NCI-H510A treated with DMSO at 0.1 percent for 48 hours (cell line): ENCODE measurements at regions not wholly inside any gene's neighbourhood (a gene's known extent, or its start where the extent isn't known, plus 50 kb on each side); places are given as distances from the start of the nearest gene placed in this dataset.
"Not testable (repeated sequence)": the region's sequence is repeated elsewhere in the genome, so short reads cannot be mapped to it uniquely, and the experiment has no call there.

ENCODE experiments used
- DNase-seq: peaks from one replicate; lab custom pipeline; 2025; lab: John Stamatoyannopoulos, UW

- DNase-seq, result no peak
Measured at GRCh38 chr15:92825985-92826384, 74.1 kb upstream of the CHD2 start.

DNA sequence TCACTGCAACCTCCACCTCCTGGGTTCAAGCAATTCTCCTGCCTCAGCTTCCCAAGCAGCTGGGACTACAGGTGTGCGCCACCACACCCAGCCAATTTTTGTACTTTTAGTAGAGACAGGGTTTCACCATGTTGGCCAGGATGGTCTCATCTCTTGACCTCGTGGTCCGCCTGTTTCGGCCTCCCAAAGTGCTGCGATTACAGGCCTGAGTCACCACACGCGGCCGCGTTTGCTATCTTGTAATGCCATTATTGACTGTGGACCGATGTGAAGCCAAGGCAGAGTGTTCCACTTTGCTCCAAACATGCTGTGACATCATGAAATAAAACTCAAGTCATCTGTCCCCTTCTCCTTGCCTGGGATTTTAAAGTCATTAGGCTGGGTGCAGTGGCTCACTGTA is 72.1 kb upstream of the CHD2 start:
- not testable (repeated sequence) for DNase-seq

- DNase-seq, result no peak
Measured at GRCh38 chr15:92829875-92830274, 70.2 kb upstream of the CHD2 start.

DNA sequence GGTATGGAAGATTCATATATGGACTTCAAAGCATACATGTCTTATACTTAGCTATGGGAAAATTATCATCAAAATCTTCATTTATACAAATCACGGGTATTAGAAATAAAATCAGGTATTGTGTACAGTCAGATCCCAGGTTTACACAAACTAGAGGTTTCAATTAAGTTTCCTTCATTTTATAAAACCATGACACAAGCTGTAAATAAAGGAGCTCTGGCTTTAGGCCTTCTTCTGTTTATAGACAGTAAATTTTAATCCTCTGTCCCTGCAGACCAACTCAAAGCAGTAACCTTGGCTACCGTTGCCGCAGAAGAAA is 68.8 kb upstream of the CHD2 start:
- no peak for DNase-seq

DNA sequence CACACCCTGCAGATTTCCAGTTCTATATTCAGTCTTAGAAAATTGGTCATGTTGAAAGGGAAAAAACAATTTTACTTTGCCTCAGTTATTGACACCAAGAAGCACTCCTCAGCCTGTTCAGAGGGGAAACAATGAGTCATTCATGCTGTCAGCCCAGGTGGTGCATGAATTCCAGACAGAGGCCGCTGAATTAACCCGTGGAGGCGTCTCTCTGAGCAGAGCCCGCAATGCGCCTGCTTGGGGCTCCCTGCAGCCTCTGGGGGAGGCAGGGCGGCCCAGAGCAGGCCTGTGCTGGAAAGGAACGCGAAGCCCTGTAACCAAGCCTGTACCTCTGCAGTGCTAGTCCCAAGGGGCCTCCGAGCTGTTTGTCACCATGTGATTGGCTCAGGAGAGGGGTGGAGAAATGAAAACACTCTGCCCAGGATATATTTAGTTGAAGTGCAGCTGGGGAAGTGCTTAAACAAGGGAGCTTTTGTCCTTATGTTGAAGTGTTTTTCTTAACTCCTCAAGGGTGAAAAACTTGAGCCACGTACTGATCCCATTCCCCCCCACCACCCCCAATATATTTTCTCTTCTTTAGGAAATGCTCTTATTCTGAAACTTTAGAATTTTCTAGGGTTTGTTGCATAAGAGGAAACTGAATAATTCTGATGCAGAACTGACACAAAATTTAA is 68.3 kb upstream of the CHD2 start:
- DNase-seq, result peak; percentile 96

GRCh38 chr15:92833106-92833433 is 67.1 kb upstream of the CHD2 start:
- no peak for DNase-seq

- no peak for DNase-seq
Measured at GRCh38 chr15:92833493-92834271, 66.4 kb upstream of the CHD2 start.

DNA sequence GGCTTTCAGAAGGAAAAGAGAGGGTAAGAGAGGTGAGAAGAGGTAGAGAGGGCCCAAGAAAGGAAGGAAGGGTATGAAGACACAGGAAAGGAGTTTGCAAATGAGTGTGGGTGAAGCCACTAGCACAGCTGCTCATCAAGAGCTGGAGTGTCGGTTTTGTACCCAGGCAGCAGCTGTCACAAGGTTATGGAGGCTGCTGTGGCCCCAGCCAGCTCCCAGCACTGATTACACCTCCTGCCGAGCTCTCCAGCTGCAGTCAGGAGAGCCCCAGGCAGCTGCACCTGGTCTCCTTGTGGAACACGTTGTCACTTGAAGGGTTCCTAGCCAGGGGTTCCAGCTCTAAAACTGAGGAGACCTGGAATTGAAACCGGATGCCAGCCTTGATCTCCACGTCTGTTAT is 60.4 kb upstream of the CHD2 start:
- peak; percentile 89 for DNase-seq

DNA sequence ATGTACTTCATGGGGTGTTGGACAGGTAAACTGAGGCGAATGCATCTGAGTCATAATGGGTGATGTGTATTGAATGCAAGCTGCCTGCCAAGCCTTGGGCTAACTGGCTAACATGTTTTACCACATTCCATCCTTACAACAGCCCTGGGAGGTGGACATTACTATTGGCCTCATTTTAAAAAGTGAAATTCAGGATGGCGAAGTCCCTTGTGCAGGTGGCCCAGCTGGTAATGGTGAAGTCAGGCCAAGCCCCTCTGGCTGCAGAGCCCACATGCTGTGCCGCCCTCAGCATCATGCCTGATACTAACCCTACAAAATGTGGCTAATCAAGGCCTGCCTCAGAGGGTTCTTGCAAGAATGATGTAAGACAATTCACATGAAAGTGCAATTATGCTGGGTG is 60.0 kb upstream of the CHD2 start:
- no peak for DNase-seq

GRCh38 chr15:92843326-92843725 is 56.8 kb upstream of the CHD2 start:
- DNase-seq, result no peak

- DNase-seq, result no peak
Measured at GRCh38 chr15:92843814-92844213, 56.3 kb upstream of the CHD2 start.

GRCh38 chr15:92845126-92845508 is 55.0 kb upstream of the CHD2 start:
- DNase-seq, result peak; percentile 35

GRCh38 chr15:92846741-92847140 is 53.4 kb upstream of the CHD2 start:
- no peak for DNase-seq

GRCh38 chr15:92847841-92848240 is 52.3 kb upstream of the CHD2 start:
- no peak for DNase-seq

DNA sequence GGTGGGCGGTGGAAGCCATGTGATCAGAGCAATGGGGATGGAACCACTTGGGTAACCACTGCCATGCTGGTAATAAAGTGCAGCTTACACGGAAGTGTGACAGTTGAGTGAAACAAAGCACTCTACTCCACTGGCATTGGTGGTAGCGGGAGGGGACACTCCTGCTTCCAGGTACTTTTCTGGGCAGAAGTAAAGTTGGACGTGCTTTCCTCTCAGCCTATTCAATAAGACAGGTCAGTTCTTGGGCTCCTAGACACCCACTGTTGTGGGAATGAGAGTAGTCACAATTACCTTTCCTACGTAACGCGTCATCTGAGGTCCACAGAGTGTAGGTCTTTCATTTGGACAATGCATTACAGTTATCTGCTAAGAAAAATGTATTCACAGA is 51.7 kb upstream of the CHD2 start:
- no peak for DNase-seq

DNA sequence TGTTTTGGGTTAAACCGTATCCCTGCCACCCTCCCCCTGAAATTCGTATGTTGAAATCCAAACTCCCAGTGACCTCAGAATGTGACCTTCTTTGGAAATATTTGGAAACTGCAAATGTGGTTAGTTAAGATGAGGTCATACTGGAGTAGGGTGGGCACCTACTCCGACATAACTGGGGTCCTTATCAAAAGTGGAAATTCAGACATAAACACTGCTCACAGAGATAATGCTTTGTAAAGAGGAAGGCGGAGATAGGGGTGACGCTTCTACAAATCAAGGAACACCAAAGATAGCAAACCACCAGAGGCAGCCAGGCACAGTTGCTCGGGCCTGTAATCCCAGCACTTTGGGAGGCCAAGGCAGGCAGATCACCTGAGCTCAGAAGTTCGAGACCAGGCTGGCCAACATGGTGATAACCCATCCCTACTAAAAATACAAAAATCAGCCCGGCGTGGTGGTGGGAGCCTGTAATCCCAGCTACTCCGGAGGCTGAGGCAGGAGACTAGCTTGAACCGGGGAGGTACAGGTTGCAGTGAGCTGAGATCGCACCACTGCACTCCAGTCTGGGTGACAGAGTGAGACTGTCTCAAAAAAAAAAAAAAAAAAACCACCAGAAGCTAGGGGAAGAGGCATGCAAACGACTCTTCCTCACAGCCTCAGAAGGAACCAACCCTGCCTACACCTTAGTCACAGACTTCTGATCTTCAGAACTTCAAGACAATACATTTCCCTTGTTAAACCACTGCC is 51.1 kb upstream of the CHD2 start:
- no peak for DNase-seq

DNA sequence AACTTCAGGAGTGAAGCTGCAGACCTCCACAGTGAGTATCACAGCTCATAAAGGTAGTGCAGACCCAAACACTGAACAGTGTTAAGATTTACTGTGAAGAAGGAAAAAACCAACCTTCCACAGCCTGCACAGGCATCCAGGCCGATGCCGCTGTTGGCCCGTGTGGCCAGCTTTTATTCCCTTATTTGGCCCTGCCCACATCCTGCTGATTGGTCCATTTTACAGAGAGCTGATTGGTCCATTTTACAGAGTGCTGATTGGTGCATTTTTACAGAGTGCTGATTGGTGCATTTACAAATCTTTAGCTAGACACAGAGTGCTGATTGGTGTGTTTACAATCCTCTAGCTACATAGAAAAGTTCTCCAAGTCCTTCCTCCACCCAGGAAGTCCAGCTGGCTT is 49.9 kb upstream of the CHD2 start:
- not testable (repeated sequence) for DNase-seq
